ENCODE measurements at regions not wholly inside any gene's neighbourhood (a gene's known extent, or its start where the extent isn't known, plus 50 kb on each side); places are given as distances from the start of the nearest gene placed in this dataset.

DNA sequence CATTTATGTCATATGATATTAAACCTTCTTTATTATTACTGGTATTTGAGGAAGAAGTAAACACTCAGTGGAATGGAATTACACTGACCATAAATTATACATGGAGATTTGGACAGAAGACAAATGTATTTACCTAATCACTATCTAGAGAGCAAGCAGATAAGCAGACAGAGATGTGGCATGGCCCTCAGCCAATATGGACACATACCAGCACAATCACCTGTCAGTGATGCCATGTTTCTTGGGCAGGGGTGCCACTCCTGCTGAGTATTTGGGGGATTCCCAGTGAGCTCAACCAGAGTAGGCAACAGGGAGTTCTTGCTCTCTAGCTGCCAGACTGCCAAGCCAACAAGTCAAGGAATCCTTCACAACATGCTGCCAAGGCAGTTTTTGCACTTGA is 866.3 kb upstream of the LRRN3 start:
- intact Hi-C loops (cut with DNase I), result no loop called here
- peaks cover 2% of the 10 kb centered on the region for H3K9me3 ChIP-seq (ENCODE audit: control insufficient read depth, low read length)
- H3K4me1 ChIP-seq (ENCODE audit: control insufficient read depth in 1 of 2, insufficient read depth in 2 of 2, low read length in 2 of 2), result no peaks in the 10 kb centered on the region
- H3K4me3 ChIP-seq (ENCODE audit: low read length in 2 of 2), result no peak overlapping the region
- DNase-seq, result no peak
- H3K36me3 ChIP-seq (ENCODE audit: control insufficient read depth in 1 of 2, insufficient read depth in 2 of 2, low read length in 1 of 2), result no peaks in the 10 kb centered on the region
- ATAC-seq (ENCODE audit: low FRiP score), result no peak
- H3K27ac ChIP-seq (ENCODE audit: low read depth in 1 of 2, low read length in 2 of 2), result no peak overlapping the region
- H3K27me3 ChIP-seq (ENCODE audit: control insufficient read depth in 1 of 2, insufficient read depth in 2 of 2, low read length in 1 of 2), result no peaks in the 10 kb centered on the region

DNA sequence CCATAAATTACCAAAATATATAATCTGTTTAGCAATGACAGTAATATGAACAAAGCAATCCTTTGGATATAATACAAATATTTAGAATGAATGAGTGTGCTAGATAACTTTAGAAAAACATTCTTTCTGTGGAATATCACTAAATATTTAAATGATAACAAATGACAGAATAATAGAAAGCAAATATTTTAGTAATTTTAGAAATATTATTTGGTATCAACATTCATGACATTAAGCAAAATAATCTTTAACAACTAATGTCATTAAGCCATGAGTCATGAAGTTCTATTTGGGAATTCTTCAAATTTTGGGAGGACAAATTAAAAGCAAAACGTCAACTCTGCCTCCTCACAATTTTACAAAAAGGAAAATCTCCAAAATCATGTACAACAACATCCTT is 844.8 kb upstream of the LRRN3 start:
- no peaks in the 10 kb centered on the region for H3K36me3 ChIP-seq (ENCODE audit: control insufficient read depth in 1 of 2, insufficient read depth in 2 of 2, low read length in 1 of 2)
- H3K27ac ChIP-seq (ENCODE audit: low read depth in 1 of 2, low read length in 2 of 2), result no peak overlapping the region
- H3K27me3 ChIP-seq (ENCODE audit: control insufficient read depth in 1 of 2, insufficient read depth in 2 of 2, low read length in 1 of 2), result no peaks in the 10 kb centered on the region
- DNase-seq (no peak), ATAC-seq (ENCODE audit: low FRiP score) (no peak)
- H3K4me3 ChIP-seq (ENCODE audit: low read length in 2 of 2), result no peak overlapping the region
- intact Hi-C loops (cut with DNase I), result no loop called here
- H3K4me1 ChIP-seq (ENCODE audit: control insufficient read depth in 1 of 2, insufficient read depth in 2 of 2, low read length in 2 of 2), result no peaks in the 10 kb centered on the region
- no peaks in the 10 kb centered on the region for H3K9me3 ChIP-seq (ENCODE audit: control insufficient read depth, low read length)
- WGBS, 2 donors, result 14 to 17% methylated on average over 1 of the region's 1 CpG

DNA sequence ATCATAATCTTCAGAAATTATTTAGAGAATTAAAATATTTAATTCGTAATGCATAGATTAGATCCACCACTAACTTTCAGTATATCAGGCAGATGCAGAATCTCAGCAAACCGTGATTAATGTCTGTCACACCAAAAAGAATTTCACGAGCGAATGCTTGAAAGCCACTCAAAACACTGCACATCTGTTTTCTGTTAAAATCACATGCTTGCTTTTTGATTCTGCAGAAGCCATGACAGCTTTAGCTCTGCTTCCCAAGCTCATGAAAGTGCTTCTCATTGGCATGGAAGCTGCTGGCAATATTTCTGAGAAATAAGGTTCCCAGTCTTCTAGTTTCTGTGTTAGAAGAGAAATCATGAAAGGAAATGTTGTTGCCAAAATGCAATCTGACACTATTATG is 837.8 kb upstream of the LRRN3 start:
- H3K27ac ChIP-seq (ENCODE audit: low read depth in 1 of 2, low read length in 2 of 2), result no peak overlapping the region
- no peak for DNase-seq
- intact Hi-C loops (cut with DNase I), result no loop called here
- no peak overlapping the region for H3K4me3 ChIP-seq (ENCODE audit: low read length in 2 of 2)
- 24 to 28% methylated on average over 4 of the region's 4 CpGs for WGBS, 2 donors
- H3K27me3 ChIP-seq (ENCODE audit: control insufficient read depth in 1 of 2, insufficient read depth in 2 of 2, low read length in 1 of 2), result no peaks in the 10 kb centered on the region
- H3K9me3 ChIP-seq (ENCODE audit: control insufficient read depth, low read length), result no peaks in the 10 kb centered on the region
- no peaks in the 10 kb centered on the region for H3K4me1 ChIP-seq (ENCODE audit: control insufficient read depth in 1 of 2, insufficient read depth in 2 of 2, low read length in 2 of 2)
- H3K36me3 ChIP-seq (ENCODE audit: control insufficient read depth in 1 of 2, insufficient read depth in 2 of 2, low read length in 1 of 2), result no peaks in the 10 kb centered on the region
- no peak for ATAC-seq (ENCODE audit: low FRiP score)

DNA sequence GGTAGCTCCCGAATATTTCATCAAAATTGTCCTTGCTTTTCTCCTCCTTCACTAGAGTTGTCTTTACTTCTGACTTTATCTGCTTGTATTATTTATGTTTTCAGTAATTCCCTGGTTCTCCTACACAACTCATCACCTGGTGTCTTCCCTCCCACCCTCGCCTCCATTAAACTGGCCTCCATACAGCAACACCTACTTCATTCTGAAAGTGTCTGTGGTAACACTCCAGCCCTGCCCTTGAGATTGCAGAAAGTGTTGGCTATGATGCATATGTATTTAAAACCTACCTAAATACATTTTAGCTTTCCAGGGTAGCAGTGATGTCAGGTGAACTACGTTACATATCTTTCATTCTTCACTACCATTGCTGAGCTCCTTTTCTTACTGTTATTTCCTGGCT is 833.3 kb upstream of the LRRN3 start:
- no peaks in the 10 kb centered on the region for H3K36me3 ChIP-seq (ENCODE audit: control insufficient read depth in 1 of 2, insufficient read depth in 2 of 2, low read length in 1 of 2)
- no peak overlapping the region for H3K27ac ChIP-seq (ENCODE audit: low read depth in 1 of 2, low read length in 2 of 2)
- WGBS, 2 donors, result 92 to 96% methylated on average over 3 of the region's 3 CpGs
- ATAC-seq (ENCODE audit: low FRiP score) (no peak), DNase-seq (no peak)
- H3K4me3 ChIP-seq (ENCODE audit: low read length in 2 of 2), result no peak overlapping the region
- intact Hi-C loops (cut with DNase I), result no loop called here
- H3K4me1 ChIP-seq (ENCODE audit: control insufficient read depth in 1 of 2, insufficient read depth in 2 of 2, low read length in 2 of 2), result no peaks in the 10 kb centered on the region
- no peaks in the 10 kb centered on the region for H3K27me3 ChIP-seq (ENCODE audit: control insufficient read depth in 1 of 2, insufficient read depth in 2 of 2, low read length in 1 of 2)
- H3K9me3 ChIP-seq (ENCODE audit: control insufficient read depth, low read length), result no peaks in the 10 kb centered on the region

DNA sequence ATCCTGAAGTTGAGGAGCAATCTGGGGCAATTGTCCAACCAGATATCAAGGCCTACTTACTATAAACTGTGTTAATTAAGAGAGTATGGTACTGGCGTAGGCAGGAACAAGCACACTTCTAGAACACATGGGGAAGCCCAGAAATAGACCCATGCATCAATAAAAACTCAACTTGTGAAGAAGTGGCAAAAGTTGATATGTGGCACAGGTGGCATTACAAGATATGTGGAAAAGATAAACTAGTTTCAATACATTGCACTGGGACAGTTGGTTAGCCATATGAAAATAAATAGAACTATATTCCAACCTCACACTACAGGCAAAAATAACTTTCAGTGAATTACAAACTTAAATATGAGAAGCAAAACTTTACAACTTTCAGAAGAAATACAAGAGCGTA is 828.7 kb upstream of the LRRN3 start:
- Histone ChIP-seq H3K9me3 (ENCODE audit: control insufficient read depth, low read length) (no peaks in the 10 kb centered on the region), H3K36me3 (ENCODE audit: control insufficient read depth in 1 of 2, insufficient read depth in 2 of 2, low read length in 1 of 2) (no peaks in the 10 kb centered on the region), H3K27me3 (ENCODE audit: control insufficient read depth in 1 of 2, insufficient read depth in 2 of 2, low read length in 1 of 2) (no peaks in the 10 kb centered on the region), H3K4me1 (ENCODE audit: control insufficient read depth in 1 of 2, insufficient read depth in 2 of 2, low read length in 2 of 2) (no peaks in the 10 kb centered on the region), H3K4me3 (ENCODE audit: low read length in 2 of 2) (no peak overlapping the region), H3K27ac (ENCODE audit: low read depth in 1 of 2, low read length in 2 of 2) (no peak overlapping the region)
- ATAC-seq (ENCODE audit: low FRiP score) (no peak), DNase-seq (no peak)
- intact Hi-C loops (cut with DNase I), result no loop called here
- 87 to 89% methylated on average over 2 of the region's 2 CpGs for WGBS, 2 donors

DNA sequence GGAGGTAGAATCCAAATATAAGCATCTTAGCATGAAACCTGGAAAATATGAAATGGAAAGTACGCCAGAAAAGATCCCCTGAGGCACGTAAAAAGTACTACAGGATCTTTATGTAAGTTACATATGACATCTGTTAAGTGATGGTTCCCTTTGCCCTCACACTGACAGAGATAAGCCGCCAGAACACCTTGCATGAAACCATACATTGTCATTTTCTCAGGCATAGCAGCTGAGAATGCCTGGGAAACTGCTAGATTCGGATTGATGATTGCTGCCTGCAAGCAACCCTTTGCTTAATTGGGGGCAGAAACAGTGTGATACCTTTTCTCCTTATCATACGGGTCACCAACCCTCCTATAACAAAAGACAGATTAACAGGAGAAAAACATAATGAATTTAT is 826.6 kb upstream of the LRRN3 start:
- no peak overlapping the region for H3K27ac ChIP-seq (ENCODE audit: low read depth in 1 of 2, low read length in 2 of 2)

DNA sequence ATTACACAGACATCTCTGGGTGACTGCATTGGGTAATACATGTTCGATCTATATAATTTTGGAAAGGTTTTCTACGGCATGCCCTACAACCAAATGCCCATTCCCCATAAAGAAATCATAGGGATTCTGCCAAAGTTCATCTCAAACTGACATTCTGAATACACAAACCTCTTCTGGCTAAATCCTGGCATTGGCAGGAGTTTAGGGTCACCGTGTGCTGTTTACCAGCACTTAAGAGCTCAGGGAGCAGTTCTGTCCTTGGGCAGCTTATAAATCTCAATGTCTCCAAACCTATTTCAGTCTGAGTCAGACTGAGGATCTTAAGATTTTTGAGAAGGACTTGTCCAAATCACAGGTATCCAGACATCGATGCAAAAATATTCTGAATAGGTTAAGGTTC is 809.6 kb upstream of the LRRN3 start:
- H3K4me3 ChIP-seq (ENCODE audit: low read length in 2 of 2), result no peak overlapping the region
- H3K27ac ChIP-seq (ENCODE audit: low read depth in 1 of 2, low read length in 2 of 2), result no peak overlapping the region
- no peak for ATAC-seq (ENCODE audit: low FRiP score)
- H3K27me3 ChIP-seq (ENCODE audit: control insufficient read depth in 1 of 2, insufficient read depth in 2 of 2, low read length in 1 of 2), result no peaks in the 10 kb centered on the region
- no peaks in the 10 kb centered on the region for H3K4me1 ChIP-seq (ENCODE audit: control insufficient read depth in 1 of 2, insufficient read depth in 2 of 2, low read length in 2 of 2)
- no peaks in the 10 kb centered on the region for H3K36me3 ChIP-seq (ENCODE audit: control insufficient read depth in 1 of 2, insufficient read depth in 2 of 2, low read length in 1 of 2)
- intact Hi-C loops (cut with DNase I), result no loop called here
- 68 to 72% methylated on average over 4 of the region's 4 CpGs for WGBS, 2 donors
- DNase-seq, result no peak
- no peaks in the 10 kb centered on the region for H3K9me3 ChIP-seq (ENCODE audit: control insufficient read depth, low read length)

More for the DNA sequence above, 826.6 kb upstream of the LRRN3 start:
- no peak overlapping the region for H3K4me3 ChIP-seq (ENCODE audit: low read length in 2 of 2)
- WGBS, 2 donors, result 85 to 92% methylated on average over 5 of the region's 5 CpGs
- no peak for DNase-seq
- no peaks in the 10 kb centered on the region for H3K4me1 ChIP-seq (ENCODE audit: control insufficient read depth in 1 of 2, insufficient read depth in 2 of 2, low read length in 2 of 2)
- no peaks in the 10 kb centered on the region for H3K27me3 ChIP-seq (ENCODE audit: control insufficient read depth in 1 of 2, insufficient read depth in 2 of 2, low read length in 1 of 2)
- intact Hi-C loops (cut with DNase I), result no loop called here
- ATAC-seq (ENCODE audit: low FRiP score), result no peak
- no peaks in the 10 kb centered on the region for H3K9me3 ChIP-seq (ENCODE audit: control insufficient read depth, low read length)
- H3K36me3 ChIP-seq (ENCODE audit: control insufficient read depth in 1 of 2, insufficient read depth in 2 of 2, low read length in 1 of 2), result no peaks in the 10 kb centered on the region

DNA sequence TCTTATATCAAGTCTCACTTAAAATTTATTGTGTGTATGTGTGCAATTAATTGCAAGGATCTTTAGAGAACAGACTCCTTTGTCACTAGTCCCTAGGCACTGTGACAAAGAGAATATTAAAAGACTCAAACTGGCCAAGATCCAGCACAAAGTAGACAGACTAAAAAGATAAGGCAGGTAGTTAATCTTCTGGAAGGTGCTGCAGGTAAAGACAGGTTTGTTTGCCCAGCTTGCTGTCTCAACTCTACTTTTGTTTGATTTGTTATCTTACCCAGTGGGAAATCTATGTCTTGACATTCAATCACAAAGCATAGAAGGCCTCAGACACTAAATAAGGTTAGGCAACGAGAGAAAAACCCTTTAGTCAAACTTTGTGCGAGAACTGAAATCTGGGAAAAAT is 807.9 kb upstream of the LRRN3 start:
- Histone ChIP-seq H3K27ac (ENCODE audit: low read depth in 1 of 2, low read length in 2 of 2) (no peak overlapping the region), H3K4me3 (ENCODE audit: low read length in 2 of 2) (no peak overlapping the region), H3K4me1 (ENCODE audit: control insufficient read depth in 1 of 2, insufficient read depth in 2 of 2, low read length in 2 of 2) (no peaks in the 10 kb centered on the region), H3K27me3 (ENCODE audit: control insufficient read depth in 1 of 2, insufficient read depth in 2 of 2, low read length in 1 of 2) (no peaks in the 10 kb centered on the region), H3K36me3 (ENCODE audit: control insufficient read depth in 1 of 2, insufficient read depth in 2 of 2, low read length in 1 of 2) (no peaks in the 10 kb centered on the region), H3K9me3 (ENCODE audit: control insufficient read depth, low read length) (no peaks in the 10 kb centered on the region)
- ATAC-seq (ENCODE audit: low FRiP score) (no peak), DNase-seq (no peak)
- intact Hi-C loops (cut with DNase I), result no loop called here
- 49 to 61% methylated on average over 2 of the region's 2 CpGs for WGBS, 2 donors

DNA sequence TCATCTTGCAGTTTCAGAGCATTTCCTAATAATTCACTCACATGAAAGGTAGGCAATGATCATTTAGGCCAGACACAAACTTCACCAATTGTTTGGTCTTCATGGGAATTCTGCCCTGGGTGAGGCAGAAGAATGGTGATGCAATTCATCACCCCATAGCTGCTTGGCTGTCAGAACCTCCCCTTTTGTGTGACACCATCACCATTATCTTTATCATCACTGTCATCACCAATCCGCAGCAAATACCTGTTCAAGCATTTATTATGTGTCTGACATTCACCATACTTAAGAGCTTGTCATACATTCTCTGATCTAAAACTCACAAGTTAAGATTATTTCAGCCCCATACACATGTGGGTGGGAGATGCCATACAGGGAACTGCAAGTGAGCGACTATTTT is 799.5 kb upstream of the LRRN3 start:
- H3K4me3 ChIP-seq (ENCODE audit: low read length in 2 of 2), result no peak overlapping the region
- 66 to 69% methylated on average over 2 of the region's 2 CpGs for WGBS, 2 donors
- ATAC-seq (ENCODE audit: low FRiP score) (no peak), DNase-seq (no peak)
- H3K27me3 ChIP-seq (ENCODE audit: control insufficient read depth in 1 of 2, insufficient read depth in 2 of 2, low read length in 1 of 2), result no peaks in the 10 kb centered on the region
- peaks cover 1% of the 10 kb centered on the region for H3K9me3 ChIP-seq (ENCODE audit: control insufficient read depth, low read length)
- intact Hi-C loops (cut with DNase I), result no loop called here
- no peaks in the 10 kb centered on the region for H3K36me3 ChIP-seq (ENCODE audit: control insufficient read depth in 1 of 2, insufficient read depth in 2 of 2, low read length in 1 of 2)
- no peaks in the 10 kb centered on the region for H3K4me1 ChIP-seq (ENCODE audit: control insufficient read depth in 1 of 2, insufficient read depth in 2 of 2, low read length in 2 of 2)
- no peak overlapping the region for H3K27ac ChIP-seq (ENCODE audit: low read depth in 1 of 2, low read length in 2 of 2)
